Ovary (tissue), 7 donors: ENCODE measurements at regions not wholly inside any gene's neighbourhood (a gene's known extent, or its start where the extent isn't known, plus 50 kb on each side); places are given as distances from the start of the nearest gene placed in this dataset.

Source experiments
- DNase-seq, 5 donors: peaks; one replicate each; pipeline ENCODE4 v3.0.0-alpha.2; 2019 to 2020
- H3K27ac ChIP-seq, 2 donors: fragments of 200-600 bp; one replicate each; pipeline versions ENCODE4 v1.5.1 to v1.8.0; 2019 to 2022
- H3K27me3 ChIP-seq: fragments of 200-600 bp; one replicate; pipeline ENCODE4 v1.8.0; 2022
- H3K36me3 ChIP-seq: fragments of 200-600 bp; sonication (generic); one replicate; pipeline ENCODE4 v1.5.1; 2019
- H3K4me1 ChIP-seq: one replicate; pipeline ENCODE4 v1.8.1; 2013; ENCODE audit warnings: mild to moderate bottlenecking, moderate library complexity; ENCODE audit not compliant: insufficient read depth
- H3K4me3 ChIP-seq: fragments of 200-600 bp; sonication (generic); one replicate; pipeline ENCODE4 v1.5.1; 2017
- H3K9me3 ChIP-seq, 2 donors: fragments of 200-600 bp in 1 of 2; sonication (generic) in 1 of 2; one replicate each; pipeline versions ENCODE4 v1.5.1 to v1.8.1; 2013 to 2019; ENCODE audit warnings: mild to moderate bottlenecking in 1 of 2, moderate library complexity in 1 of 2
- CTCF ChIP-seq, 3 donors: fragments of 450-650 bp in 2 of 3; fragments of 200-600 bp in 1 of 3; IDR thresholded peaks; one replicate each; pipeline versions ENCODE4 v1.5.1 to v1.8.0; 2016 to 2022; ENCODE audit warnings: antibody characterized with exemption in 3 of 3, mild to moderate bottlenecking in 1 of 3
- EP300 ChIP-seq: sonication (generic); formaldehyde crosslinking; IDR thresholded peaks from one replicate; pipeline ENCODE4 v1.6.1; 2017; ENCODE audit warnings: antibody characterized with exemption
- POLR2A ChIP-seq: fragments of 450-650 bp; IDR thresholded peaks from one replicate; pipeline ENCODE4 v1.6.1; 2017; ENCODE audit warnings: antibody characterized with exemption, mild to moderate bottlenecking, moderate library complexity
- whole genome bisulfite sequencing, 3 donors: extraction: QIAGEN DNeasy Blood & Tissue Kit in 1 of 3; methylation state at CpG; one replicate each; pipeline versions ENCODE4 v1.1.5 to v1.1.7; 2013 to 2017; 5-methylcytosine and 5-hydroxymethylcytosine counted together
- intact Hi-C, 4 donors: fragments of 100-400 bp; cut with DNase I; formaldehyde crosslinking; loops; one replicate each; pipeline versions ENCODE4 v1.11.0 to v1.15.1; 2022 to 2023
- donor health status: DM: no; HTN: no; CAD: no; lungs with moderate emphysema.
- donor health status: DM: no; HTN: no; CAD: no.
- donor health status: Bipolar disorder and iron deficiency.
- donor health status: DM: no; HTN: no; CAD: no.
- donor health status: DM: yes; HTN: yes; CAD: no.

- no peak for DNase-seq
- no peaks in the 10 kb centered on the region for H3K4me1 ChIP-seq
- H3K27me3 ChIP-seq = no peaks in the 10 kb centered on the region
- intact Hi-C loops = no loop called here
- no peak overlapping the region for H3K4me3 ChIP-seq
- H3K9me3 ChIP-seq = no peaks in the 10 kb centered on the region
- no peak overlapping the region for H3K27ac ChIP-seq
- WGBS, 3 donors = 54 to 58% (median 57%) methylated on average over 2 of the region's 2 CpGs
- TF ChIP-seq CTCF (IDR thresholded peaks at IDR 0.05) (no peak), POLR2A (no peak), EP300 (no peak)
- H3K36me3 ChIP-seq = no peaks in the 10 kb centered on the region
Observed at GRCh38 chr4:177964693-177965168, 522.5 kb upstream of the AGA start.

- Histone ChIP-seq H3K36me3 (no peaks in the 10 kb centered on the region), H3K9me3 (no peaks in the 10 kb centered on the region), H3K4me1 (no peaks in the 10 kb centered on the region), H3K27ac (no peak overlapping the region), H3K27me3 (no peaks in the 10 kb centered on the region), H3K4me3 (no peak overlapping the region)
- WGBS, 3 donors = 60 to 64% (median 63%) methylated on average over 3 of the region's 3 CpGs
- TF ChIP-seq EP300 = no peak
- no peak for TF ChIP-seq CTCF (IDR thresholded peaks at IDR 0.05)
- no peak for TF ChIP-seq POLR2A
- no peak for DNase-seq
- intact Hi-C loops = no loop called here
Observed at GRCh38 chr4:177967328-177967727, 525.1 kb upstream of the AGA start.

GRCh38 chr4:177968817-177969442, 526.7 kb upstream of the AGA start:
- Histone ChIP-seq H3K27me3 (no peaks in the 10 kb centered on the region), H3K27ac (no peak overlapping the region), H3K4me1 (no peaks in the 10 kb centered on the region), H3K36me3 (no peaks in the 10 kb centered on the region), H3K4me3 (no peak overlapping the region), H3K9me3 (no peaks in the 10 kb centered on the region)
- TF ChIP-seq EP300 = no peak
- no peak for TF ChIP-seq CTCF (IDR thresholded peaks at IDR 0.05)
- no peak for TF ChIP-seq POLR2A
- intact Hi-C loops = no loop called here
- 71 to 76% (median 75%) methylated on average over 4 of the region's 4 CpGs for WGBS, 3 donors
- DNase-seq = no peak

- Histone ChIP-seq H3K36me3 (no peaks in the 10 kb centered on the region), H3K4me3 (no peak overlapping the region), H3K4me1 (no peaks in the 10 kb centered on the region), H3K27me3 (no peaks in the 10 kb centered on the region), H3K27ac (no peak overlapping the region), H3K9me3 (no peaks in the 10 kb centered on the region)
- intact Hi-C loops = no loop called here
- no peak for TF ChIP-seq EP300
- no peak for TF ChIP-seq POLR2A
- no peak for TF ChIP-seq CTCF (IDR thresholded peaks at IDR 0.05)
- 81 to 91% (median 90%) methylated on average over 1 of the region's 1 CpG for WGBS, 3 donors
- no peak for DNase-seq
Observed at GRCh38 chr4:177974461-177974860, 532.2 kb upstream of the AGA start.
